ENCODE measurements at regions not wholly inside any gene's neighbourhood (a gene's known extent, or its start where the extent isn't known, plus 50 kb on each side); places are given as distances from the start of the nearest gene placed in this dataset.
A peak's percentile ranks its signal among the peaks of the same experiment; 100 is the strongest.

- Histone ChIP-seq H3K4me3 (no peak overlapping the region), H3K9ac (ENCODE audit: insufficient read depth in 1 of 2, low read length in 2 of 2) (no peak overlapping the region), H3K27me3 (ENCODE audit: control insufficient read depth in 3 of 3, insufficient read depth in 3 of 3, low read length in 2 of 3) (peaks cover 0 to 3% (median 0%) of the 10 kb centered on the region in 3 donors), H3K4me1 (ENCODE audit: control insufficient read depth in 5 of 5, insufficient read depth in 5 of 5, low read length in 5 of 5) (peaks cover 0 to 3% (median 0%) of the 10 kb centered on the region in 5 donors), H3K27ac (ENCODE audit: low read depth in 1 of 2, low read length in 1 of 2) (no peak overlapping the region), H3K36me3 (ENCODE audit: control insufficient read depth in 4 of 4, insufficient read depth in 4 of 4, low read length in 4 of 4) (no peaks in the 10 kb centered on the region), H3K9me3 (ENCODE audit: control insufficient read depth in 4 of 4, insufficient read depth in 3 of 4, low read length in 3 of 4) (no peaks in the 10 kb centered on the region)
- TF ChIP-seq CTCF (IDR thresholded peaks at IDR 0.05; ENCODE audit: control extremely low read depth, extremely low read depth): no peak
- ATAC-seq (ENCODE audit: insufficient read depth, low FRiP score) (peak; percentile 6), DNase-seq (peak in 2 of 3 donors; percentile 28 to 55)
These were observed 172.6 kb downstream of the CHRM3 start for GRCh38 chr1:239558991-239559390.

- H3K9me3 ChIP-seq (ENCODE audit: control insufficient read depth in 4 of 4, insufficient read depth in 3 of 4, low read length in 3 of 4): no peaks in the 10 kb centered on the region
- H3K4me1 ChIP-seq (ENCODE audit: control insufficient read depth in 5 of 5, insufficient read depth in 5 of 5, low read length in 5 of 5): peaks cover 0 to 3% (median 0%) of the 10 kb centered on the region in 5 donors
- no peaks in the 10 kb centered on the region for H3K36me3 ChIP-seq (ENCODE audit: control insufficient read depth in 4 of 4, insufficient read depth in 4 of 4, low read length in 4 of 4)
- no peak for ATAC-seq (ENCODE audit: insufficient read depth, low FRiP score)
- H3K27me3 ChIP-seq (ENCODE audit: control insufficient read depth in 3 of 3, insufficient read depth in 3 of 3, low read length in 2 of 3): peaks cover 0 to 3% (median 0%) of the 10 kb centered on the region in 3 donors
- no peak for TF ChIP-seq CTCF (IDR thresholded peaks at IDR 0.05; ENCODE audit: control extremely low read depth, extremely low read depth)
- H3K27ac ChIP-seq (ENCODE audit: low read depth in 1 of 2, low read length in 1 of 2): no peak overlapping the region
- no peak overlapping the region for H3K4me3 ChIP-seq
- whole genome bisulfite sequencing, 2 donors: 80 to 84% methylated on average over 4 of the region's 4 CpGs
- DNase-seq: no peak
- H3K9ac ChIP-seq (ENCODE audit: insufficient read depth in 1 of 2, low read length in 2 of 2): no peak overlapping the region
These were observed 174.6 kb downstream of the CHRM3 start for GRCh38 chr1:239560921-239561320.

GRCh38 chr1:239562095-239562494 is 175.7 kb downstream of the CHRM3 start:
- no peak for TF ChIP-seq CTCF (IDR thresholded peaks at IDR 0.05; ENCODE audit: control extremely low read depth, extremely low read depth)
- Histone ChIP-seq H3K4me1 (ENCODE audit: control insufficient read depth in 5 of 5, insufficient read depth in 5 of 5, low read length in 5 of 5) (peaks cover 0 to 3% (median 0%) of the 10 kb centered on the region in 5 donors), H3K4me3 (no peak overlapping the region), H3K27ac (ENCODE audit: low read depth in 1 of 2, low read length in 1 of 2) (no peak overlapping the region), H3K9ac (ENCODE audit: insufficient read depth in 1 of 2, low read length in 2 of 2) (no peak overlapping the region), H3K27me3 (ENCODE audit: control insufficient read depth in 3 of 3, insufficient read depth in 3 of 3, low read length in 2 of 3) (peaks cover 0 to 3% (median 0%) of the 10 kb centered on the region in 3 donors), H3K36me3 (ENCODE audit: control insufficient read depth in 4 of 4, insufficient read depth in 4 of 4, low read length in 4 of 4) (no peaks in the 10 kb centered on the region), H3K9me3 (ENCODE audit: control insufficient read depth in 4 of 4, insufficient read depth in 3 of 4, low read length in 3 of 4) (no peaks in the 10 kb centered on the region)
- DNase-seq (no peak), ATAC-seq (ENCODE audit: insufficient read depth, low FRiP score) (no peak)
- 70 to 84% methylated on average over 6 of the region's 6 CpGs for WGBS, 2 donors

- Histone ChIP-seq H3K36me3 (ENCODE audit: control insufficient read depth in 4 of 4, insufficient read depth in 4 of 4, low read length in 4 of 4) (no peaks in the 10 kb centered on the region), H3K27me3 (ENCODE audit: control insufficient read depth in 3 of 3, insufficient read depth in 3 of 3, low read length in 2 of 3) (peaks cover 0 to 3% (median 0%) of the 10 kb centered on the region in 3 donors), H3K4me1 (ENCODE audit: control insufficient read depth in 5 of 5, insufficient read depth in 5 of 5, low read length in 5 of 5) (peaks cover 0 to 3% (median 0%) of the 10 kb centered on the region in 5 donors), H3K9ac (ENCODE audit: insufficient read depth in 1 of 2, low read length in 2 of 2) (no peak overlapping the region), H3K9me3 (ENCODE audit: control insufficient read depth in 4 of 4, insufficient read depth in 3 of 4, low read length in 3 of 4) (no peaks in the 10 kb centered on the region), H3K27ac (ENCODE audit: low read depth in 1 of 2, low read length in 1 of 2) (no peak overlapping the region), H3K4me3 (no peak overlapping the region)
- no peak for ATAC-seq (ENCODE audit: insufficient read depth, low FRiP score)
- DNase-seq: peak in 2 of 3 donors; percentile 52 to 68
- no peak for TF ChIP-seq CTCF (IDR thresholded peaks at IDR 0.05; ENCODE audit: control extremely low read depth, extremely low read depth)
- 11 to 42% methylated on average over 2 of the region's 2 CpGs for WGBS, 2 donors
These were observed 177.3 kb downstream of the CHRM3 start for GRCh38 chr1:239563681-239564080.

All from lung (tissue), 11 donors.